Osteocyte (in vitro differentiated cells): ENCODE measurements at regions not wholly inside any gene's neighbourhood (a gene's known extent, or its start where the extent isn't known, plus 50 kb on each side); places are given as distances from the start of the nearest gene placed in this dataset.
"Not testable (repeated sequence)": the region's sequence is repeated elsewhere in the genome, so short reads cannot be mapped to it uniquely, and the experiment has no call there.

Experiments used
- DNase-seq: peaks from one replicate; pipeline ENCODE4 v3.0.0; 2021; ENCODE audit warnings: mixed read lengths; ENCODE audit not compliant: unreplicated experiment; ENCODE audit errors: extremely low spot score
- H3K27ac Mint-ChIP-seq: one replicate; pipeline ENCODE4 v1.8.0; 2021; ENCODE audit warnings: mild to moderate bottlenecking, mixed read lengths; ENCODE audit not compliant: unreplicated experiment
- H3K27me3 Mint-ChIP-seq: one replicate; pipeline ENCODE4 v1.8.0; 2021; ENCODE audit warnings: mixed read lengths; ENCODE audit not compliant: unreplicated experiment
- H3K36me3 Mint-ChIP-seq: one replicate; pipeline ENCODE4 v1.8.0; 2021; ENCODE audit warnings: mixed read lengths; ENCODE audit not compliant: unreplicated experiment
- H3K4me1 Mint-ChIP-seq: one replicate; pipeline ENCODE4 v1.8.0; 2021; ENCODE audit warnings: mixed read lengths; ENCODE audit not compliant: unreplicated experiment
- H3K4me3 Mint-ChIP-seq: one replicate; pipeline ENCODE4 v1.8.0; 2021; ENCODE audit warnings: mild to moderate bottlenecking, moderate library complexity, mixed read lengths; ENCODE audit not compliant: unreplicated experiment
- H3K9me3 Mint-ChIP-seq: one replicate; pipeline ENCODE4 v1.8.0; 2021; ENCODE audit warnings: mixed read lengths; ENCODE audit not compliant: unreplicated experiment
- TF ChIP-seq, protein P1 (sequence below): fragments of 200-600 bp; sonication (generic); IDR thresholded peaks from 2 replicates; pipeline ENCODE4 v1.5.0; 2021; ENCODE audit warnings: antibody characterized with exemption, mild to moderate bottlenecking, moderate library complexity

DNA sequence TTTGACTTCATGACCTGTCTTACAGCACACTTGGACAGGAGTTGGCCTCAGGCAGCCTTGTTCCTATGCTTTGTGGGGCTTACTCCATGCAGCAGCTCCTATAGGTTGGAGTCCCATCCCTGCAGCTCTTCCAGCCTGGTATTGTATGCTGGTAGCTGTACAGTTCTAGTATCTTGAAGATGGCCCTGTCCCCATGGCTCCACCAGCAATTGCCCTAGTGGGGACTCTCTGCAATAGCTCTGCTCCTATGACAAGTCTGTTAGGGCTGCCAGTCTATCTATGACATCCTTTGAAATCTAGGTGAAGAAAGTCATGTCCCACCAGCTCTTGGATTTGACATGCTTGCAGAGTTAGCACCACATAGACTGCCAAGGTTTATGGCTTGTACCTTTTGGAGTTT lies 252.6 kb downstream of the ANTXR2 start:
- DNase-seq: no peak
- no peaks in the 10 kb centered on the region for H3K36me3 Mint-ChIP-seq
- H3K4me1 Mint-ChIP-seq: no peaks in the 10 kb centered on the region
- H3K9me3 Mint-ChIP-seq: no peaks in the 10 kb centered on the region
- no peak overlapping the region for H3K4me3 Mint-ChIP-seq
- H3K27me3 Mint-ChIP-seq: peaks cover 7% of the 10 kb centered on the region
- TF ChIP-seq, protein P1, sequence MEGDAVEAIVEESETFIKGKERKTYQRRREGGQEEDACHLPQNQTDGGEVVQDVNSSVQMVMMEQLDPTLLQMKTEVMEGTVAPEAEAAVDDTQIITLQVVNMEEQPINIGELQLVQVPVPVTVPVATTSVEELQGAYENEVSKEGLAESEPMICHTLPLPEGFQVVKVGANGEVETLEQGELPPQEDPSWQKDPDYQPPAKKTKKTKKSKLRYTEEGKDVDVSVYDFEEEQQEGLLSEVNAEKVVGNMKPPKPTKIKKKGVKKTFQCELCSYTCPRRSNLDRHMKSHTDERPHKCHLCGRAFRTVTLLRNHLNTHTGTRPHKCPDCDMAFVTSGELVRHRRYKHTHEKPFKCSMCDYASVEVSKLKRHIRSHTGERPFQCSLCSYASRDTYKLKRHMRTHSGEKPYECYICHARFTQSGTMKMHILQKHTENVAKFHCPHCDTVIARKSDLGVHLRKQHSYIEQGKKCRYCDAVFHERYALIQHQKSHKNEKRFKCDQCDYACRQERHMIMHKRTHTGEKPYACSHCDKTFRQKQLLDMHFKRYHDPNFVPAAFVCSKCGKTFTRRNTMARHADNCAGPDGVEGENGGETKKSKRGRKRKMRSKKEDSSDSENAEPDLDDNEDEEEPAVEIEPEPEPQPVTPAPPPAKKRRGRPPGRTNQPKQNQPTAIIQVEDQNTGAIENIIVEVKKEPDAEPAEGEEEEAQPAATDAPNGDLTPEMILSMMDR: no peak
- H3K27ac Mint-ChIP-seq: no peak overlapping the region

DNA sequence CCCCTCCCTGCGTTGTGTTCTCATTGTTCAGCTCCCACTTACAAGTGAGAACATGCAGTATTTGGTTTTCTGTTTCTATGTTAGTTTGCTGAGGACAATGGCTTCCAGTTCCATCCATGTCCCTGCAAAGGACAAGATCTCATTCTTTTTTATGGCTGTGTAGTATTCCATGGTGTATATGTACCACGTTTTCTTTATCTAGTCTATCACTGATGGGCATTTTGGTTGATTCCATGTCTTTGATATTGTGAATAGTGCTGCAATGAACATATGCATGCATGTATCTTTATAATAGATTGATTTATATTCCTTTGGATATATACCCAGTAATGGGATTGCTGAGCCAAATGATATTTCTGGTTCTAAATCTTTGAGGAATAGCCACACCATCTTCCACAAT lies 265.1 kb downstream of the ANTXR2 start:
- not testable (repeated sequence) for H3K4me3 Mint-ChIP-seq, DNase-seq, H3K27ac Mint-ChIP-seq, H3K4me1 Mint-ChIP-seq, H3K36me3 Mint-ChIP-seq
- peaks cover 11% of the 10 kb centered on the region for H3K9me3 Mint-ChIP-seq
- H3K27me3 Mint-ChIP-seq: peaks cover 28% of the 10 kb centered on the region

DNA sequence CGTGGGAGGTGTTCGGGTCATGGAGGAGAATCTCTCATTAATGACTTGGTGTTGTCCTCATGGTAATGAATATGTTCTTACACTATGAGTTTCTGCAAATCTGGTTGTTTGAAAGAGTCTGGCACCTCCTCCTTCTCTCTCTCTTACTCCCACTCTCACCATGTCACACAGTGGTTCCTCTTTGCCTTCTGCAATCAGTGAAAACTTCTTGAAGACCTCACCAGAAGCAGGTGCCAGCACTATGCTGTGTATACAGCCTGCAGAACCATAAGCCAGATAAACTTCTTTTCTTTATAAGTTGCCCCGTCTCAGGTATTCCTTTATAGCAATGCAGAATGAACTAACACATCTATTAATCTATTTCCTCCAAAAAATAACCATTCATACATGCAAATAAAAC lies 275.0 kb downstream of the ANTXR2 start:
- Mint-ChIP-seq H3K27me3 (peaks cover 13% of the 10 kb centered on the region), H3K27ac (no peak overlapping the region), H3K9me3 (no peaks in the 10 kb centered on the region), H3K4me1 (no peaks in the 10 kb centered on the region), H3K4me3 (no peak overlapping the region), H3K36me3 (no peaks in the 10 kb centered on the region)
- TF ChIP-seq, protein P1: no peak
- no peak for DNase-seq

DNA sequence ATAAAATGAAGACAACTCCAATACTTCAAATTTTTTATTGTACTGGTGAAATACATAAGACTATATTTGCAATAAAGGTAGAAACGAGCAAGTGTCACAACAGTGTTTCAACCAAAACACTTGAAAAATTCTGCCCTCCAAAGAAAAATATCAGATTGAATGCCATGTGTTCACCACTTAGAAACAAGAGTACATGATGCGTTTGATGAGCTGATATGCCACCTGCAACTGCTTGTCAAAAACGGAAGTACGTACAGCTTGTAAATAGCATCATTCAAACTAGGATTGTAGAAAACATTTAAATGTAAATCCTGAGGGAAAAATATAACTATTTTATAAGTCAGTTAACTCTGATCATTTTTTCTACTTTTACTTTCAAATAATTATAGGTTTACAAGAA lies 276.1 kb downstream of the ANTXR2 start:
- Mint-ChIP-seq H3K9me3 (no peaks in the 10 kb centered on the region), H3K4me3 (no peak overlapping the region), H3K27ac (no peak overlapping the region), H3K4me1 (no peaks in the 10 kb centered on the region), H3K36me3 (no peaks in the 10 kb centered on the region), H3K27me3 (peaks cover 11% of the 10 kb centered on the region)
- no peak for DNase-seq
- TF ChIP-seq, protein P1: no peak

DNA sequence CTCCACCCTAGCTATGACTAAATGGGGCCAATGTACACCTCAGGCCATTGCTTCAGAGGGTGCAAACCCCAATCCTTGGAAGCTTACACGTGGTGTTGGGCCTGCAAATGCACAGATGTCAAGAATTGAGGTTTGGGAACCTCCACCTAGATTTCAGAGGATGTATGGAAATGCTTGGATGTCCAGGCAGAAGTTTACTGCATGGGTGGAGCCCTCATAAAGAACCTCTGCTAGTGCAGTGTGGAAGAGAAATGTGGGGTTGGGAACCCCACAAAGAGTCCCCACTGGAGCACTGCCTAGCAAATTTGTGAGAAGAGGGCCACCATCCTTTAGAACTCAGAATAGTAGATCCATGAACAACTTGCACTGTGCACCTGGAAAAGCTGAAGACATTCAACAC lies 284.1 kb downstream of the ANTXR2 start:
- Mint-ChIP-seq H3K9me3 (no peaks in the 10 kb centered on the region), H3K4me1 (no peaks in the 10 kb centered on the region), H3K4me3 (no peak overlapping the region), H3K27ac (no peak overlapping the region), H3K27me3 (peaks cover 11% of the 10 kb centered on the region), H3K36me3 (no peaks in the 10 kb centered on the region)
- TF ChIP-seq, protein P1: no peak
- no peak for DNase-seq

DNA sequence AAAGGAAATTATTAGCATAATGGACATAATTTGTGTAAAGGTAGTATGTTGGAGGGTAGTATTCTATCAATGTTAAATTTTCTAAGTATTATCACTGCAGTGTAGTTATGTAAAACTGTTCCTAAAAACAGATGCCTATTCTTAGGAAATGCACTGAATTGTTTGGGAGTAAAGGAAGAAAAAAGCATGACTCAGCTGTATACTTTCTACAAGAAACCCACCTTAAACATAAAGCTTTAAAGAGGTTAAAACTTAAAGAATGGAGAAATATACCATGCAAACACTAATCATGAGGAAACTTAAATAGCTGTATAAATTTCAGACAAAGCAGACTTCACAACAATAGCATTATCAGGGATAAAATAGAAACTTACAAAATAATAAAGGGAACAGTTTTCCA lies 292.9 kb downstream of the ANTXR2 start:
- Mint-ChIP-seq H3K36me3 (no peaks in the 10 kb centered on the region), H3K4me1 (no peaks in the 10 kb centered on the region), H3K9me3 (peaks cover 15% of the 10 kb centered on the region), H3K27me3 (peaks cover 2% of the 10 kb centered on the region), H3K4me3 (no peak overlapping the region), H3K27ac (no peak overlapping the region)
- TF ChIP-seq, protein P1: no peak
- DNase-seq: no peak
